ENCODE measurements at regions not wholly inside any gene's neighbourhood (a gene's known extent, or its start where the extent isn't known, plus 50 kb on each side); places are given as distances from the start of the nearest gene placed in this dataset.

DNA sequence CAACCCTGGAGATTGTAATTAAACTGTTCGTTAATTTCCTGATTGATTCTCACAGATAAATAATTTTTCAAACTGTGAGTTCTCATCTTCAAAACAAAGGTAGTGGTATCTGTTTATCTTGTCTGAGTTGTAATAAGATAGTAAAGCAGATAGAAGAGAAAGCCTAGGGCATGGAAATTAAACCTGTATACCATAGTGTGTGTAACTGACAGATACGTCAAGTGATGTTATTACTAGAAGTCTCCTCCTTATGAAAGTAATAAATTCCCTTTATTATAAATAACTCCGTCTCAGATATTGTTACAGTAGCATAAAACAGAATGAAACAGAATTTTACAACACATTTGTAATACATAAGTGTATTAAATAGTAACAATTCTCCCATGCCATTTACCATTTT, 1065.1 kb downstream of the SLITRK1 start:
- TF ChIP-seq, protein P1, sequence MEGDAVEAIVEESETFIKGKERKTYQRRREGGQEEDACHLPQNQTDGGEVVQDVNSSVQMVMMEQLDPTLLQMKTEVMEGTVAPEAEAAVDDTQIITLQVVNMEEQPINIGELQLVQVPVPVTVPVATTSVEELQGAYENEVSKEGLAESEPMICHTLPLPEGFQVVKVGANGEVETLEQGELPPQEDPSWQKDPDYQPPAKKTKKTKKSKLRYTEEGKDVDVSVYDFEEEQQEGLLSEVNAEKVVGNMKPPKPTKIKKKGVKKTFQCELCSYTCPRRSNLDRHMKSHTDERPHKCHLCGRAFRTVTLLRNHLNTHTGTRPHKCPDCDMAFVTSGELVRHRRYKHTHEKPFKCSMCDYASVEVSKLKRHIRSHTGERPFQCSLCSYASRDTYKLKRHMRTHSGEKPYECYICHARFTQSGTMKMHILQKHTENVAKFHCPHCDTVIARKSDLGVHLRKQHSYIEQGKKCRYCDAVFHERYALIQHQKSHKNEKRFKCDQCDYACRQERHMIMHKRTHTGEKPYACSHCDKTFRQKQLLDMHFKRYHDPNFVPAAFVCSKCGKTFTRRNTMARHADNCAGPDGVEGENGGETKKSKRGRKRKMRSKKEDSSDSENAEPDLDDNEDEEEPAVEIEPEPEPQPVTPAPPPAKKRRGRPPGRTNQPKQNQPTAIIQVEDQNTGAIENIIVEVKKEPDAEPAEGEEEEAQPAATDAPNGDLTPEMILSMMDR (IDR thresholded peaks at IDR 0.05) = no peak
- no peak for TF ChIP-seq POLR2A (IDR thresholded peaks at IDR 0.05)
